HG03159 (cell line): ENCODE measurements at regions not wholly inside any gene's neighbourhood (a gene's known extent, or its start where the extent isn't known, plus 50 kb on each side); places are given as distances from the start of the nearest gene placed in this dataset.

Experiments
- ATAC-seq: cut with Tn5 transposase; IDR thresholded peaks from one replicate; pipeline ENCODE4 v1.9.1; 2021; ENCODE audit warnings: mild to moderate bottlenecking, moderate library complexity; ENCODE audit not compliant: unreplicated experiment

- ATAC-seq = no peak
Measured at GRCh38 chr2:66691031-66691965, 256.4 kb downstream of the MEIS1 start.

GRCh38 chr2:66692521-66693054 is 257.7 kb downstream of the MEIS1 start:
- ATAC-seq = no peak

- no peak for ATAC-seq
Measured at GRCh38 chr2:66693076-66693965, 258.4 kb downstream of the MEIS1 start.

GRCh38 chr2:66694087-66694860 is 259.3 kb downstream of the MEIS1 start:
- no peak for ATAC-seq

- no peak for ATAC-seq
Measured at GRCh38 chr2:66695226-66695735, 260.4 kb downstream of the MEIS1 start.

GRCh38 chr2:66696374-66696773 is 261.4 kb downstream of the MEIS1 start:
- ATAC-seq = no peak

- no peak for ATAC-seq
Measured at GRCh38 chr2:66696886-66697285, 262.0 kb downstream of the MEIS1 start.

GRCh38 chr2:66697366-66697765 is 262.4 kb downstream of the MEIS1 start:
- ATAC-seq = no peak

- ATAC-seq = no peak
Measured at GRCh38 chr2:66698091-66698490, 263.2 kb downstream of the MEIS1 start.

- ATAC-seq = no peak
Measured at GRCh38 chr2:66698576-66699239, 263.8 kb downstream of the MEIS1 start.

- no peak for ATAC-seq
Measured at GRCh38 chr2:66699416-66699792, 264.5 kb downstream of the MEIS1 start.

GRCh38 chr2:66699793-66700676 is 265.1 kb downstream of the MEIS1 start:
- ATAC-seq = no peak

GRCh38 chr2:66700677-66701066 is 265.7 kb downstream of the MEIS1 start:
- ATAC-seq = no peak

GRCh38 chr2:66701251-66701650 is 266.3 kb downstream of the MEIS1 start:
- ATAC-seq = no peak

GRCh38 chr2:66701656-66702055 is 266.7 kb downstream of the MEIS1 start:
- ATAC-seq = no peak

GRCh38 chr2:66702301-66702700 is 267.4 kb downstream of the MEIS1 start:
- no peak for ATAC-seq

GRCh38 chr2:66704786-66705185 is 269.9 kb downstream of the MEIS1 start:
- no peak for ATAC-seq

- no peak for ATAC-seq
Measured at GRCh38 chr2:66714610-66715009, 279.7 kb downstream of the MEIS1 start.
